ENCODE measurements at regions not wholly inside any gene's neighbourhood (a gene's known extent, or its start where the extent isn't known, plus 50 kb on each side); places are given as distances from the start of the nearest gene placed in this dataset.

DNA sequence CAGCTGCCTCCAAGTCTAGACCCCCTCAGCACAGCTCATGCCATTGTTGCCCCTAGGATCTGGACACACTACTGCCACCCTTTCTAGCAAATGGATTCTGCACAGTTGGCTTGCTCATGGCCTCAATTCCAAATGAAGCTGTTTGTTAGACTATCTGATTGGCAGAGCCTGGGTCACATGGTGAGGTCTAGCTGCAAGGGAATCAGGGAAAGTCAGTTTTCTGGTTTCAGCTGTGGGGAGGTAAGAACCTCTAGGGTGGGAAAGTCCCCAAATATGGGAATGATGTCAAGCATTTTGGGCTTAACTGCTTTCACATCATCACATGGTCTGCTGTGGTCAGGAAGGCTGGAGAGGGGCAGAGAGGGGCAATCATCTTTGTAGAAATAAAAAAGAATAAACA lies 150.4 kb upstream of the ITGA6 start:
- TF ChIP-seq, protein P1, sequence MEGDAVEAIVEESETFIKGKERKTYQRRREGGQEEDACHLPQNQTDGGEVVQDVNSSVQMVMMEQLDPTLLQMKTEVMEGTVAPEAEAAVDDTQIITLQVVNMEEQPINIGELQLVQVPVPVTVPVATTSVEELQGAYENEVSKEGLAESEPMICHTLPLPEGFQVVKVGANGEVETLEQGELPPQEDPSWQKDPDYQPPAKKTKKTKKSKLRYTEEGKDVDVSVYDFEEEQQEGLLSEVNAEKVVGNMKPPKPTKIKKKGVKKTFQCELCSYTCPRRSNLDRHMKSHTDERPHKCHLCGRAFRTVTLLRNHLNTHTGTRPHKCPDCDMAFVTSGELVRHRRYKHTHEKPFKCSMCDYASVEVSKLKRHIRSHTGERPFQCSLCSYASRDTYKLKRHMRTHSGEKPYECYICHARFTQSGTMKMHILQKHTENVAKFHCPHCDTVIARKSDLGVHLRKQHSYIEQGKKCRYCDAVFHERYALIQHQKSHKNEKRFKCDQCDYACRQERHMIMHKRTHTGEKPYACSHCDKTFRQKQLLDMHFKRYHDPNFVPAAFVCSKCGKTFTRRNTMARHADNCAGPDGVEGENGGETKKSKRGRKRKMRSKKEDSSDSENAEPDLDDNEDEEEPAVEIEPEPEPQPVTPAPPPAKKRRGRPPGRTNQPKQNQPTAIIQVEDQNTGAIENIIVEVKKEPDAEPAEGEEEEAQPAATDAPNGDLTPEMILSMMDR (IDR thresholded peaks at IDR 0.05) = no peak
- TF ChIP-seq EZH2 (IDR thresholded peaks at IDR 0.05; ENCODE audit: borderline replicate concordance, insufficient read depth, low read depth, low read length, poor library complexity, severe bottlenecking) = no peak
